ENCODE measurements at regions not wholly inside any gene's neighbourhood (a gene's known extent, or its start where the extent isn't known, plus 50 kb on each side); places are given as distances from the start of the nearest gene placed in this dataset.

DNA sequence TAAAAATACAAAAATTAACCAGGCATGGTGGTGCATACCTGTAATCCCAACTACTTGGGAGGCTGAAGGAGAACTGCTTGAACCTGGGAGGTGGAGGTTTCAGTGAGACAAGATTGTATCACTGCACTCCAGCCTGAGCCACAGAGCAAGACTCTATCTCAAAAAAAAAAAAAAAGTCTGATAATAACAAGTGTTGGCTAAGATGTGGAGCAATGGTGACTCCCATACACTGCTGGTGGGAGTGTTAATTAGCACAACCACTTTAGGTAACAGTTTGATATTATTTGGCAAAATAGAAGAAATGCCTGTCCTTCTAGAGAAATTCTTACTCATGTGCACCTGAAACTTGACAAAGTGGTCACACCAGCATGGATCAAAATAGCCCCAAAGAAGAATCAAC, 106.2 kb upstream of the SLC34A2 start:
- CTCF ChIA-PET: no interaction called here
- Histone ChIP-seq H3K27me3 (ENCODE audit: control insufficient read depth in 2 of 2, insufficient read depth in 2 of 2, low read length in 2 of 2) (no peaks in the 10 kb centered on the region), H3K36me3 (ENCODE audit: control insufficient read depth in 2 of 3, insufficient read depth in 3 of 3, low read length in 3 of 3) (no peaks in the 10 kb centered on the region), H3K9me3 (ENCODE audit: control insufficient read depth in 2 of 3, low read length in 3 of 3) (no peaks in the 10 kb centered on the region), H3K4me3 (ENCODE audit: low read length) (no peak overlapping the region), H3K4me1 (ENCODE audit: control insufficient read depth in 2 of 2, insufficient read depth in 2 of 2, low read length in 2 of 2) (no peaks in the 10 kb centered on the region), H3K27ac (ENCODE audit: low read depth, low read length) (no peak overlapping the region)
- peaks cover 0 to 11% (median 0%) of the 10 kb centered on the region in 11 donors for H3K9me3 Mint-ChIP-seq
- no peak overlapping the region for H3K4me3 Mint-ChIP-seq
- DNase-seq (no peak), ATAC-seq (no peak)
- H3K27ac Mint-ChIP-seq: no peak overlapping the region
- intact Hi-C loops (cut with micrococcal nuclease): no loop called here
- no peaks in the 10 kb centered on the region for H3K36me3 Mint-ChIP-seq
- H3K4me1 Mint-ChIP-seq: no peaks in the 10 kb centered on the region
- POLR2A ChIA-PET: no interaction called here
- H3K27me3 Mint-ChIP-seq: peaks cover 2 to 16% (median 7%) of the 10 kb centered on the region in 5 donors

DNA sequence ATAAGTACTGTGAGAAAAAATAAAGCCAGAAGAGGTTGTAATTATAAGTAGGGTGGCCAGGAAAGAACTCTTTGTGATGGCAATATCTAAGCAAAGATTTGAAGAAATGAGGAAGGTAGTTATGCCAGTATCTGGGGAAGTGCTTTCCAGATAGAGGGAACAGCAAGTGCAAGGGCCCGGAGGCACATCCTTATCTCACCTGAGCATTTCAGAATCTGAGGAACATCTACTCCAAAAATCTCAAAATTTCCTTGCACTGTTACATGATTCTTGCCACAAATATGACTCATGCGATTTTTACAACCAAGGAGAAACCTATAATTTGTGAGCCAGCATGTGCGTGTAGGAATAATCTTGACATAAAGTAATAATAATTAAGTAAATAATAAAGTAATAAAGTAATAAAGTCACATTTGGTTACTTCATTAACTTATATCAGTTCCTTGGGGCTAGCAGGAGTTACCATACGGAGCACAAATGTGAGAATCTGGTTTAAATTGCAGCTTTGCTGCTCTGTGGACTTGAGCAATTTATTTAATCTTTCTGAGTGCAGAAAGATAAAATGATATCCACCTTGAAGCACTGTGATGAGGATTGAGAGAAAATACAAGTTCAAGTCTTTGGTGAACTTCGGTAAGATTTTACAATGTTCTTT, 105.1 kb upstream of the SLC34A2 start:
- Mint-ChIP-seq H3K4me1 (no peaks in the 10 kb centered on the region), H3K9me3 (peaks cover 0 to 11% (median 0%) of the 10 kb centered on the region in 11 donors), H3K27ac (no peak overlapping the region), H3K27me3 (peaks cover 0 to 12% (median 9%) of the 10 kb centered on the region in 5 donors), H3K36me3 (no peaks in the 10 kb centered on the region), H3K4me3 (no peak overlapping the region)
- Histone ChIP-seq H3K4me3 (ENCODE audit: low read length) (no peak overlapping the region), H3K4me1 (ENCODE audit: control insufficient read depth in 2 of 2, insufficient read depth in 2 of 2, low read length in 2 of 2) (no peaks in the 10 kb centered on the region), H3K27me3 (ENCODE audit: control insufficient read depth in 2 of 2, insufficient read depth in 2 of 2, low read length in 2 of 2) (no peaks in the 10 kb centered on the region), H3K36me3 (ENCODE audit: control insufficient read depth in 2 of 3, insufficient read depth in 3 of 3, low read length in 3 of 3) (no peaks in the 10 kb centered on the region), H3K9me3 (ENCODE audit: control insufficient read depth in 2 of 3, low read length in 3 of 3) (no peaks in the 10 kb centered on the region), H3K27ac (ENCODE audit: low read depth, low read length) (no peak overlapping the region)
- intact Hi-C loops (cut with micrococcal nuclease): no loop called here
- no peak for DNase-seq
- no peak for ATAC-seq
- ChIA-PET POLR2A (no interaction called here), CTCF (no interaction called here)

DNA sequence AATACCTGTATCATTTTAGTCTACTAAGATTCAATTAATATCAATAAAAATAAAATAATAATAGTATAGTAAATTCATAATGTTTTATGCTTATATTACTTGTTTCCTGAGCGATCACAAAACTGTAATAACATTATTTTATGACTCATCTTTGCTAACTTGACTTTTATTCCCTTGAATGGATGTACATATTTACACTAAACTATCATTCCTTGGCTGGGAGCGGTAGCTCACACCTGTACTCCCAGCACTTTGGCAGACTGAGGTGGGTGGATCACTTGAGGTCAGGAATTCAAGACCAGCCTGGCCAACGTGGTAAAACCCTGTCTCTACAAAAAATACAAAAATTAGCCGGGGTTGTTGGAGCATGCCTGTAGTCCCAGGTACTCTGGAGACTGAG, 104.0 kb upstream of the SLC34A2 start:
- no peaks in the 10 kb centered on the region for H3K27me3 ChIP-seq (ENCODE audit: control insufficient read depth in 2 of 2, insufficient read depth in 2 of 2, low read length in 2 of 2)
- Mint-ChIP-seq H3K4me1 (no peaks in the 10 kb centered on the region), H3K27me3 (peaks cover 0 to 5% (median 0%) of the 10 kb centered on the region in 5 donors), H3K27ac (no peak overlapping the region), H3K4me3 (no peak overlapping the region), H3K36me3 (no peaks in the 10 kb centered on the region), H3K9me3 (peaks cover 0 to 11% (median 0%) of the 10 kb centered on the region in 11 donors)
- H3K27ac ChIP-seq (ENCODE audit: low read depth, low read length): no peak overlapping the region
- DNase-seq (no peak), ATAC-seq (no peak)
- POLR2A ChIA-PET: no interaction called here
- intact Hi-C loops (cut with micrococcal nuclease): no loop called here
- CTCF ChIA-PET: no interaction called here
- no peak overlapping the region for H3K4me3 ChIP-seq (ENCODE audit: low read length)
- no peaks in the 10 kb centered on the region for H3K9me3 ChIP-seq (ENCODE audit: control insufficient read depth in 2 of 3, low read length in 3 of 3)
- H3K4me1 ChIP-seq (ENCODE audit: control insufficient read depth in 2 of 2, insufficient read depth in 2 of 2, low read length in 2 of 2): no peaks in the 10 kb centered on the region
- no peaks in the 10 kb centered on the region for H3K36me3 ChIP-seq (ENCODE audit: control insufficient read depth in 2 of 3, insufficient read depth in 3 of 3, low read length in 3 of 3)

DNA sequence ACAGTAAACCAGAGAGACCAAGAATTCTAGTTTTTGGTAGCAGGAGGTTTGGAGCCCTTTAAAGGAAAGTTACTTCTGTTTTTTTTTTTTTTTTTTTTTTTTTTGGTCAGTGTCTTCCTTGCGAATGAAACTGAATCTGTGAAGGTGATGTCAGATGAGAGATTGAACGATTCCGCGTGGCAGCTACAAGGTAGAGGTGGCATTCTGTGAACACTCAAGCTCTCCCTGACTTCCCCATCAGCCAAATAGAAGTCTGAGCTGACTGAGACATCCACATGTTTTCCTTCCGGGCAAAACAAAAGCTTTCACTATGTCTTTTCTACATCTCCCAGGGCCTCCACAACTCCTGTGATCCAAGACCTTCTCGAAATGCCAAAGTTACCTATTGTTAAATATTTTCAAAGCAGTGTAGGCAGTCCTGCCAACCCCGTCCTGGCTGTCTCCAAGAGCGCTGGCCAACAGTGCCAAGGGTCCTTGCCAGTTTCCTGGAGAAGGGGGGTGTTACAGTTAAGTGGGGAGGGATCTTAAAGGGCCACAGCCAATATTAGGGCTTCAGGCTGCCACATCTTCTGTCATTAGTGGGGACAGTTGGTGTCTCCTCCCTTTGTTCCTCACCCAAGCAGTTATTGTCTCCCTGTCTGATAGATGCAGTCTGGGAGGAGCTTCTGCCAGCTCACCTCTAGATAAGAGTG, 102.9 kb upstream of the SLC34A2 start:
- ATAC-seq: no peak
- no peak for DNase-seq
- Histone ChIP-seq H3K9me3 (ENCODE audit: control insufficient read depth in 2 of 3, low read length in 3 of 3) (no peaks in the 10 kb centered on the region), H3K27me3 (ENCODE audit: control insufficient read depth in 2 of 2, insufficient read depth in 2 of 2, low read length in 2 of 2) (no peaks in the 10 kb centered on the region), H3K36me3 (ENCODE audit: control insufficient read depth in 2 of 3, insufficient read depth in 3 of 3, low read length in 3 of 3) (no peaks in the 10 kb centered on the region), H3K4me3 (ENCODE audit: low read length) (no peak overlapping the region), H3K4me1 (ENCODE audit: control insufficient read depth in 2 of 2, insufficient read depth in 2 of 2, low read length in 2 of 2) (no peaks in the 10 kb centered on the region), H3K27ac (ENCODE audit: low read depth, low read length) (no peak overlapping the region)
- CTCF ChIA-PET: no interaction called here
- Mint-ChIP-seq H3K27ac (no peak overlapping the region), H3K9me3 (peaks cover 0 to 11% (median 0%) of the 10 kb centered on the region in 11 donors), H3K36me3 (no peaks in the 10 kb centered on the region), H3K4me3 (no peak overlapping the region), H3K4me1 (no peaks in the 10 kb centered on the region), H3K27me3 (peaks cover 0 to 5% (median 3%) of the 10 kb centered on the region in 5 donors)
- POLR2A ChIA-PET: no interaction called here
- intact Hi-C loops (cut with micrococcal nuclease): no loop called here

DNA sequence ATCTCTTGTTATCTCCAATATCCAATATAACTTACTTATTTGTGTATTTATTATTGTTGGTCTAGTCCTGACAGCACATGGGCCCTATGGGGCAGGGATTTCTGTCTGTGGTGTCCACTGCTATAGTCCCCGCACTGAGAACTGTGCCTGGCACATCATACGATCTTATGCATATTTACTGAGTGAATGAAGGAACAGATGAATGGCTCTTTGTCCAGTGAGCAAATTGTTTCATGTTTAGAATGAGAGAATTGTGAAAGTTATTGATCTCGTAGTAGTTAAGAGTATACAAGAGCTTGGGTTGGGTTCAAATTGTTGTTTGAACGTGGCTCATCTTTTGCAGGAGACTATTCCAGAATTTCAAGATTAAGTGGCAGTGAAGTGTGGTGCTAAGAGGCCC, 96.1 kb upstream of the SLC34A2 start:
- POLR2A ChIA-PET: no interaction called here
- CTCF ChIA-PET: no interaction called here
- H3K36me3 Mint-ChIP-seq: peaks cover 0 to 4% (median 0%) of the 10 kb centered on the region in 5 donors

GRCh38 chr4:25560605-25561004, 95.0 kb upstream of the SLC34A2 start:
- Histone ChIP-seq H3K27ac (ENCODE audit: low read depth, low read length) (no peak overlapping the region), H3K4me3 (ENCODE audit: low read length) (no peak overlapping the region), H3K4me1 (ENCODE audit: control insufficient read depth in 2 of 2, insufficient read depth in 2 of 2, low read length in 2 of 2) (no peaks in the 10 kb centered on the region), H3K9me3 (ENCODE audit: control insufficient read depth in 2 of 3, low read length in 3 of 3) (no peaks in the 10 kb centered on the region), H3K36me3 (ENCODE audit: control insufficient read depth in 2 of 3, insufficient read depth in 3 of 3, low read length in 3 of 3) (no peaks in the 10 kb centered on the region), H3K27me3 (ENCODE audit: control insufficient read depth in 2 of 2, insufficient read depth in 2 of 2, low read length in 2 of 2) (no peaks in the 10 kb centered on the region)
- ChIA-PET CTCF (no interaction called here), POLR2A (no interaction called here)
- Mint-ChIP-seq H3K27ac (no peak overlapping the region), H3K36me3 (peaks cover 0 to 4% (median 0%) of the 10 kb centered on the region in 5 donors), H3K9me3 (peaks cover 0 to 4% (median 0%) of the 10 kb centered on the region in 11 donors), H3K27me3 (peaks cover 0 to 17% (median 12%) of the 10 kb centered on the region in 5 donors), H3K4me3 (no peak overlapping the region), H3K4me1 (no peaks in the 10 kb centered on the region)
- intact Hi-C loops (cut with micrococcal nuclease): no loop called here
- ATAC-seq (no peak), DNase-seq (no peak)

More for the DNA sequence above, 96.1 kb upstream of the SLC34A2 start:
- intact Hi-C loops (cut with micrococcal nuclease): no loop called here
- Histone ChIP-seq H3K9me3 (ENCODE audit: control insufficient read depth in 2 of 3, low read length in 3 of 3) (no peaks in the 10 kb centered on the region), H3K36me3 (ENCODE audit: control insufficient read depth in 2 of 3, insufficient read depth in 3 of 3, low read length in 3 of 3) (no peaks in the 10 kb centered on the region), H3K27ac (ENCODE audit: low read depth, low read length) (no peak overlapping the region), H3K4me3 (ENCODE audit: low read length) (no peak overlapping the region), H3K27me3 (ENCODE audit: control insufficient read depth in 2 of 2, insufficient read depth in 2 of 2, low read length in 2 of 2) (no peaks in the 10 kb centered on the region), H3K4me1 (ENCODE audit: control insufficient read depth in 2 of 2, insufficient read depth in 2 of 2, low read length in 2 of 2) (no peaks in the 10 kb centered on the region)
- peaks cover 0 to 17% (median 13%) of the 10 kb centered on the region in 5 donors for H3K27me3 Mint-ChIP-seq
- no peaks in the 10 kb centered on the region for H3K4me1 Mint-ChIP-seq
- ATAC-seq: no peak
- no peak for DNase-seq
- H3K27ac Mint-ChIP-seq: no peak overlapping the region
- H3K9me3 Mint-ChIP-seq: peaks cover 0 to 4% (median 0%) of the 10 kb centered on the region in 11 donors
- H3K4me3 Mint-ChIP-seq: no peak overlapping the region

DNA sequence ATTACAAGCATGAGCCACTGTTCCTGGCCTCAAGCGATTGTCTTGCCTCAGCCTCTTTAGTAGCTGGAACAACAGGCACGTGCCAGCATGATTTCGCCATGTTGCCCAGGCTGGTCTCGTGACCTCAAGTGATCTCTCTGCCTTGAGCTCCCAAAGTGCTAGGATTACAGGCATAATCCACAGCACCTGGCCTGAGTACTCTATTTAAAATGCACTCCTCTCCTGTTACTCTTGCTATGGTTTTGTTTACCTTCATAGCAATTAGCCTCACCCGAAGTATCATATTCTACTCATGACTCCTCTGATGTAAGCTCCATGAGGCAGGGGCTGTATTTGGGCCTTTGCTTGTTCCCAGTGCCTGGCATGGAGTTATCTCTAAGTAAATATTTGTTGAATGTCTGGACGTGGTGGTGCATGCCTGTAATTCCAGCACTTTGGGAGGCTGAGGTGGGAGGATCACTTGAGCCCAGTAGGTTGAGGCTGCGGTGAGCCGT, 92.5 kb upstream of the SLC34A2 start:
- no peak overlapping the region for H3K4me3 Mint-ChIP-seq
- no peak overlapping the region for H3K27ac Mint-ChIP-seq
- Histone ChIP-seq H3K27ac (ENCODE audit: low read depth, low read length) (no peak overlapping the region), H3K9me3 (ENCODE audit: control insufficient read depth in 2 of 3, low read length in 3 of 3) (no peaks in the 10 kb centered on the region), H3K27me3 (ENCODE audit: control insufficient read depth in 2 of 2, insufficient read depth in 2 of 2, low read length in 2 of 2) (no peaks in the 10 kb centered on the region), H3K36me3 (ENCODE audit: control insufficient read depth in 2 of 3, insufficient read depth in 3 of 3, low read length in 3 of 3) (no peaks in the 10 kb centered on the region), H3K4me1 (ENCODE audit: control insufficient read depth in 2 of 2, insufficient read depth in 2 of 2, low read length in 2 of 2) (no peaks in the 10 kb centered on the region), H3K4me3 (ENCODE audit: low read length) (no peak overlapping the region)
- ChIA-PET CTCF (no interaction called here), POLR2A (no interaction called here)
- intact Hi-C loops (cut with micrococcal nuclease): no loop called here
- peaks cover 0 to 15% (median 7%) of the 10 kb centered on the region in 5 donors for H3K27me3 Mint-ChIP-seq
- peaks cover 0 to 4% (median 0%) of the 10 kb centered on the region in 5 donors for H3K36me3 Mint-ChIP-seq
- DNase-seq (no peak), ATAC-seq (no peak)
- peaks cover 0 to 4% (median 0%) of the 10 kb centered on the region in 11 donors for H3K9me3 Mint-ChIP-seq
- H3K4me1 Mint-ChIP-seq: no peaks in the 10 kb centered on the region

Data from naive thymus-derived CD4-positive, alpha-beta T cell (primary cell).